Lung (tissue), 11 donors: ENCODE measurements at regions not wholly inside any gene's neighbourhood (a gene's known extent, or its start where the extent isn't known, plus 50 kb on each side); places are given as distances from the start of the nearest gene placed in this dataset.

Experiments used
- ATAC-seq: fragments of 200-7000 bp; cut with Tn5 transposase; one replicate; pipeline ENCODE4 v1.9.1; 2020; ENCODE audit warnings: moderate number of reproducible peaks; ENCODE audit not compliant: insufficient read depth, low FRiP score
- DNase-seq, 3 donors: peaks; one replicate each; pipeline ENCODE4 v3.0.0-alpha.2; 2013 to 2017
- H3K27ac ChIP-seq, 2 donors: one replicate each; pipeline ENCODE4 v1.5.1; 2013; ENCODE audit warnings: mild to moderate bottlenecking in 2 of 2, moderate library complexity in 2 of 2, control low read depth in 1 of 2, inconsistent platforms in 1 of 2, low read depth in 1 of 2, low read length in 1 of 2
- H3K27me3 ChIP-seq, 3 donors: one replicate each; pipeline ENCODE4 v1.5.1; 2013; ENCODE audit warnings: low read length in 2 of 3; ENCODE audit not compliant: control insufficient read depth in 3 of 3, insufficient read depth in 3 of 3
- H3K36me3 ChIP-seq, 4 donors: one replicate each; pipeline ENCODE4 v1.5.1; 2013; ENCODE audit warnings: low read length in 4 of 4, mild to moderate bottlenecking in 1 of 4, moderate library complexity in 1 of 4; ENCODE audit not compliant: control insufficient read depth in 4 of 4, insufficient read depth in 4 of 4
- H3K4me1 ChIP-seq, 5 donors: one replicate each; pipeline ENCODE4 v1.5.1; 2013; ENCODE audit warnings: low read length in 5 of 5, mild to moderate bottlenecking in 2 of 5, moderate library complexity in 1 of 5; ENCODE audit not compliant: control insufficient read depth in 5 of 5, insufficient read depth in 5 of 5
- H3K4me3 ChIP-seq: one replicate; pipeline ENCODE4 v1.5.1; 2013; ENCODE audit warnings: mild to moderate bottlenecking, control low read depth, moderate library complexity
- H3K9ac ChIP-seq, 2 donors: one replicate each; pipeline ENCODE4 v1.5.1; 2013; ENCODE audit warnings: low read length in 2 of 2, control low read depth in 1 of 2; ENCODE audit not compliant: insufficient read depth in 1 of 2
- H3K9me3 ChIP-seq, 4 donors: one replicate each; pipeline ENCODE4 v1.5.1; 2013; ENCODE audit warnings: low read length in 3 of 4, mild to moderate bottlenecking in 1 of 4, moderate library complexity in 1 of 4; ENCODE audit not compliant: control insufficient read depth in 4 of 4, insufficient read depth in 3 of 4
- WGBS, 2 donors: extraction: QIAGEN DNeasy Blood & Tissue Kit; methylation state at CpG; one replicate each; pipeline ENCODE4 v1.1.7; 2013; 5-methylcytosine and 5-hydroxymethylcytosine counted together
- TF ChIP-seq, protein P1 (sequence below): IDR thresholded peaks from 2 replicates; pipeline ENCODE4 v1.5.1; 2012; ENCODE audit warnings: mild to moderate bottlenecking; ENCODE audit errors: control extremely low read depth, extremely low read depth
- donor health status: control.
- donor health status: control.
- donor health status: Bipolar disorder and iron deficiency.
- donor health status: healthy.
- donor health status: DM: yes; HTN: yes; CAD: no.

DNA sequence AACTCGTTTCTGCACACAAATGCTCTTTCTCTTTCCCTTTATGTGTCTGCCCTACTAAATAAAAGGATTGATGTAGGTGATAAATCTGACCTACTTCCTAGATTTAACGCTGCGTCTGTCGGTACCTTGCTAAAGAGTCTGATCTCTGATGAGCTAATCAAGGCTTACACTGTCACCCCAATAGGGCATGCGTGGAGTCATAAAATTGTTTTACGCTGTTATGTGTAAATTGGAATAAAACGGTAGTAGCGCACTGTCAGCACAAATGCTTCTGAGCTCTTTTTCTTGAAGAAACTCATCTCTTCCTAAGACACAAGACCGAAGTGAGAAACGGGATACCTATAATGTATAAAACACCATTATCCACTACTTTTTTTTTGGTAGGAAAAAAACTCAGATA, 2106.3 kb upstream of the WWC1 start:
- Histone ChIP-seq H3K9ac (no peak overlapping the region), H3K27ac (no peak overlapping the region), H3K9me3 (no peaks in the 10 kb centered on the region), H3K4me1 (no peaks in the 10 kb centered on the region), H3K27me3 (no peaks in the 10 kb centered on the region), H3K4me3 (no peak overlapping the region), H3K36me3 (no peaks in the 10 kb centered on the region)
- ATAC-seq (no peak), DNase-seq (no peak)
- TF ChIP-seq, protein P1, sequence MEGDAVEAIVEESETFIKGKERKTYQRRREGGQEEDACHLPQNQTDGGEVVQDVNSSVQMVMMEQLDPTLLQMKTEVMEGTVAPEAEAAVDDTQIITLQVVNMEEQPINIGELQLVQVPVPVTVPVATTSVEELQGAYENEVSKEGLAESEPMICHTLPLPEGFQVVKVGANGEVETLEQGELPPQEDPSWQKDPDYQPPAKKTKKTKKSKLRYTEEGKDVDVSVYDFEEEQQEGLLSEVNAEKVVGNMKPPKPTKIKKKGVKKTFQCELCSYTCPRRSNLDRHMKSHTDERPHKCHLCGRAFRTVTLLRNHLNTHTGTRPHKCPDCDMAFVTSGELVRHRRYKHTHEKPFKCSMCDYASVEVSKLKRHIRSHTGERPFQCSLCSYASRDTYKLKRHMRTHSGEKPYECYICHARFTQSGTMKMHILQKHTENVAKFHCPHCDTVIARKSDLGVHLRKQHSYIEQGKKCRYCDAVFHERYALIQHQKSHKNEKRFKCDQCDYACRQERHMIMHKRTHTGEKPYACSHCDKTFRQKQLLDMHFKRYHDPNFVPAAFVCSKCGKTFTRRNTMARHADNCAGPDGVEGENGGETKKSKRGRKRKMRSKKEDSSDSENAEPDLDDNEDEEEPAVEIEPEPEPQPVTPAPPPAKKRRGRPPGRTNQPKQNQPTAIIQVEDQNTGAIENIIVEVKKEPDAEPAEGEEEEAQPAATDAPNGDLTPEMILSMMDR = no peak
- 83 to 85% methylated on average over 10 of the region's 10 CpGs for WGBS, 2 donors

DNA sequence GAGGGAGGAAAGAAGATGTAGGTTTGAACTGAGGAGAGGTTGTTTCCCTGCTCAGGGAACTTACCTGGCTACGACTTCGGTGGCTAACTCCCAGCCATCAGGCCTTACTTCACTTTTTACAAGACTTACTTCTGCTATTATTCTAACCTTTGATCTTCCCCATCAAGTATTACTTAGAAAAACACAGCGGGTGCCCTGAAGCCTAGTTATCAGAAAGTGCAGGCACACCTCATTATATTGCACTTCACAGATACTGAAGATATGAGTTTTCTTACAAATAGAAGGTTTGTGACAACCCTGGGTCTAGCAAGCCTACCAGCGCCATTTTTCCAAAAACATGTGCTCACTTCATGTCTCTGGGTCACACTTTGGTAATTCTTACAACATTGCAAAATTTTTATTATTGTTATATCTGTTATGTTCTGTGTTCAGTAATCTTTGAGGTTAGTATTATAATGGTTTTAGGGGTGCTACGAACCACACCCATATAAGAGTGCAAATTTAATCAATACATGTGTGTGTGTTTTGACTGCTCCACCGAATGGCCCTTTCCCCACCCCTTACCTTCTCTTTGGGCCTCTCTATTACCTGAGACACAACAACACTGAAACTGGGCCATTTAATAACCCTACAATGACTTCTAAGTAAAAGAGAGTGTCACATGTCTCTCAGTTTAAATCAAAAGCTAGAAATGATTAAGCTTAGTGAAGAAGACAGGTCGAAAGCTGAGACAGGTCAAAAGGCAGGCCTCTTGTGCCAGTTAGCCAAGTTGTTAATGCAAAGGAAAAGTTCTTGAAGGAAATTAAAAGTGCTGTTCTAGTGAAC, 2102.7 kb upstream of the WWC1 start:
- ATAC-seq = no peak
- DNase-seq = no peak

DNA sequence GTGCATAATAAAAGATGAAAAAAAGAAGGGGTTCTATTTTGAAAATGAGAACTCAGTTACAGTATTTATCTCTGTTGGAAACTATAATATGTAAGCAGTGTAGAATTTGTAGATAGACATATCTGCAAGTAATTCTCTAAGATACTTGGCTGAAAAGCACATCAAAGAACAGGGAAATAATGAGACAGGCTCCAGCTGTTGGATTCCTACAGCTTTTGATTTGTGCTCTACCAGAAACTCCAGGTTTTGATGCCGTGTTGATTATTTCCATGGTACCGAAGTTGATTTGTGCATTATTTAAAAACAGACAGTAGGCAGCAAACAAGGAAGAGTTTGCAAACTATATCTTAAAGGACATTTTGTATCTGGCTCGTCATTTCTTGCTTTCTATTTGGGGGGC, 2098.7 kb upstream of the WWC1 start:
- ATAC-seq = no peak

More for the DNA sequence above, 2102.7 kb upstream of the WWC1 start:
- 68 to 78% methylated on average over 7 of the region's 7 CpGs for WGBS, 2 donors
- H3K27ac ChIP-seq = no peak overlapping the region
- H3K36me3 ChIP-seq = no peaks in the 10 kb centered on the region
- H3K9me3 ChIP-seq = no peaks in the 10 kb centered on the region
- no peaks in the 10 kb centered on the region for H3K27me3 ChIP-seq
- H3K4me3 ChIP-seq = no peak overlapping the region
- no peak overlapping the region for H3K9ac ChIP-seq
- H3K4me1 ChIP-seq = no peaks in the 10 kb centered on the region
- TF ChIP-seq, protein P1 = no peak

More for the DNA sequence above, 2098.7 kb upstream of the WWC1 start:
- peak in 1 of 3 donors; percentile 6 for DNase-seq
- H3K9ac ChIP-seq = no peak overlapping the region
- H3K36me3 ChIP-seq = no peaks in the 10 kb centered on the region
- WGBS, 2 donors = 52 to 53% methylated on average over 3 of the region's 3 CpGs
- no peaks in the 10 kb centered on the region for H3K27me3 ChIP-seq
- no peaks in the 10 kb centered on the region for H3K9me3 ChIP-seq
- H3K4me3 ChIP-seq = no peak overlapping the region
- no peaks in the 10 kb centered on the region for H3K4me1 ChIP-seq
- no peak overlapping the region for H3K27ac ChIP-seq
- TF ChIP-seq, protein P1 = no peak
